HL-60 (cell line): ENCODE measurements at regions not wholly inside any gene's neighbourhood (a gene's known extent, or its start where the extent isn't known, plus 50 kb on each side); places are given as distances from the start of the nearest gene placed in this dataset.

Experiments
- POLR2AphosphoS5 ChIP-seq: IDR thresholded peaks from 2 replicates; pipeline ENCODE4 v1.6.1; 2012; ENCODE audit warnings: low read depth
- SPI1 ChIP-seq: IDR thresholded peaks from 2 replicates; pipeline ENCODE4 v1.6.1; 2012; ENCODE audit warnings: low read depth, mild to moderate bottlenecking, borderline replicate concordance
- TF ChIP-seq, protein P1 (sequence below): IDR thresholded peaks from one replicate; pipeline ENCODE4 v1.5.1; 2011; ENCODE audit warnings: low read length, control low read depth, inconsistent platforms; ENCODE audit not compliant: insufficient read depth
- TF ChIP-seq, protein P2 (sequence below): IDR thresholded peaks from 2 replicates; pipeline ENCODE4 v1.6.1; 2012; ENCODE audit warnings: low read depth; ENCODE audit not compliant: insufficient replicate concordance

DNA sequence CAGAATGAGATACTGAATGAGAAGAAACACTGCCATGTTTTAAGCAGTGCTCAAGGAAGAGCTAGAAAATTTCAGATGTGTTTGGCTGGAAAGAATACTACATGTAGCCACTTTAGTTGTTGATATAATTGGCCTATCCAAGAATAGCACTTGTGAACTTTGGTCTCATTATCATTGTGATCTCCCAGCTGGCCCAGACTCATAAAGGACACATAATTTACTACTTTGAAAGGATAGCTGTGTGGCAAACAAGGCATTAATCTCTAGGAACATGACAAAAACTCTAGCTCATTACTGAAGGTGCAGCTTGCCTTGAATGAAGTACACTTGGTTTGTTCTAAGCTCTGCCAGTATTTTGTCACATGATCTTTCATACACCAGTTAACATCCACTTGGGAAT, 356.3 kb downstream of the CSNK1G3 start:
- TF ChIP-seq, protein P1, sequence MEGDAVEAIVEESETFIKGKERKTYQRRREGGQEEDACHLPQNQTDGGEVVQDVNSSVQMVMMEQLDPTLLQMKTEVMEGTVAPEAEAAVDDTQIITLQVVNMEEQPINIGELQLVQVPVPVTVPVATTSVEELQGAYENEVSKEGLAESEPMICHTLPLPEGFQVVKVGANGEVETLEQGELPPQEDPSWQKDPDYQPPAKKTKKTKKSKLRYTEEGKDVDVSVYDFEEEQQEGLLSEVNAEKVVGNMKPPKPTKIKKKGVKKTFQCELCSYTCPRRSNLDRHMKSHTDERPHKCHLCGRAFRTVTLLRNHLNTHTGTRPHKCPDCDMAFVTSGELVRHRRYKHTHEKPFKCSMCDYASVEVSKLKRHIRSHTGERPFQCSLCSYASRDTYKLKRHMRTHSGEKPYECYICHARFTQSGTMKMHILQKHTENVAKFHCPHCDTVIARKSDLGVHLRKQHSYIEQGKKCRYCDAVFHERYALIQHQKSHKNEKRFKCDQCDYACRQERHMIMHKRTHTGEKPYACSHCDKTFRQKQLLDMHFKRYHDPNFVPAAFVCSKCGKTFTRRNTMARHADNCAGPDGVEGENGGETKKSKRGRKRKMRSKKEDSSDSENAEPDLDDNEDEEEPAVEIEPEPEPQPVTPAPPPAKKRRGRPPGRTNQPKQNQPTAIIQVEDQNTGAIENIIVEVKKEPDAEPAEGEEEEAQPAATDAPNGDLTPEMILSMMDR: no peak
- no peak for TF ChIP-seq POLR2AphosphoS5
- no peak for TF ChIP-seq SPI1
- TF ChIP-seq, protein P2, sequence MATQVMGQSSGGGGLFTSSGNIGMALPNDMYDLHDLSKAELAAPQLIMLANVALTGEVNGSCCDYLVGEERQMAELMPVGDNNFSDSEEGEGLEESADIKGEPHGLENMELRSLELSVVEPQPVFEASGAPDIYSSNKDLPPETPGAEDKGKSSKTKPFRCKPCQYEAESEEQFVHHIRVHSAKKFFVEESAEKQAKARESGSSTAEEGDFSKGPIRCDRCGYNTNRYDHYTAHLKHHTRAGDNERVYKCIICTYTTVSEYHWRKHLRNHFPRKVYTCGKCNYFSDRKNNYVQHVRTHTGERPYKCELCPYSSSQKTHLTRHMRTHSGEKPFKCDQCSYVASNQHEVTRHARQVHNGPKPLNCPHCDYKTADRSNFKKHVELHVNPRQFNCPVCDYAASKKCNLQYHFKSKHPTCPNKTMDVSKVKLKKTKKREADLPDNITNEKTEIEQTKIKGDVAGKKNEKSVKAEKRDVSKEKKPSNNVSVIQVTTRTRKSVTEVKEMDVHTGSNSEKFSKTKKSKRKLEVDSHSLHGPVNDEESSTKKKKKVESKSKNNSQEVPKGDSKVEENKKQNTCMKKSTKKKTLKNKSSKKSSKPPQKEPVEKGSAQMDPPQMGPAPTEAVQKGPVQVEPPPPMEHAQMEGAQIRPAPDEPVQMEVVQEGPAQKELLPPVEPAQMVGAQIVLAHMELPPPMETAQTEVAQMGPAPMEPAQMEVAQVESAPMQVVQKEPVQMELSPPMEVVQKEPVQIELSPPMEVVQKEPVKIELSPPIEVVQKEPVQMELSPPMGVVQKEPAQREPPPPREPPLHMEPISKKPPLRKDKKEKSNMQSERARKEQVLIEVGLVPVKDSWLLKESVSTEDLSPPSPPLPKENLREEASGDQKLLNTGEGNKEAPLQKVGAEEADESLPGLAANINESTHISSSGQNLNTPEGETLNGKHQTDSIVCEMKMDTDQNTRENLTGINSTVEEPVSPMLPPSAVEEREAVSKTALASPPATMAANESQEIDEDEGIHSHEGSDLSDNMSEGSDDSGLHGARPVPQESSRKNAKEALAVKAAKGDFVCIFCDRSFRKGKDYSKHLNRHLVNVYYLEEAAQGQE: no peak
